ENCODE measurements at regions not wholly inside any gene's neighbourhood (a gene's known extent, or its start where the extent isn't known, plus 50 kb on each side); places are given as distances from the start of the nearest gene placed in this dataset.

DNA sequence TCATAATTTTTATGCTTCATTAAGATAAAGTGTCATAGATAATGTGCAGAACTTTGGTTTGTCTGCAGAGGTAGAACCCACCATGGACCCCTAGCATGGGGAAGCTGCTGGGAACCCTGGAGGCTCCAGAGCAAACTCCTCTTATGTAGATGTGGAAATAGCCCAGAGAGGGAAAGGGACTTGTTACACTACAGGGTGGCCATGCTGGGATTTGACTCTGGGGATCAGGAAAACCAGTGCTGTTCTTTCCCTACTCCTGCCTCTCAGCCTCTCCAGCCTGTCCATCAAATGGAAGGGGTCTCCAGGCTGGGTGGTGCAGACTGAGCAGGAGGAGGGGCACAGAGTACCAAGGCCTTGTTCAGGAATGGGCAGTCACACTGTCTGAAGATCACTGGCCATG, 54.2 kb downstream of the MSX1 start:
- ChIA-PET CTCF (no interaction called here), POLR2A (no interaction called here)
- Mint-ChIP-seq H3K9me3 (peaks cover 0 to 8% (median 4%) of the 10 kb centered on the region in 3 donors), H3K4me3 (no peak overlapping the region), H3K27me3 (peaks cover 2 to 20% of the 10 kb centered on the region in 2 donors), H3K36me3 (no peaks in the 10 kb centered on the region), H3K4me1 (no peaks in the 10 kb centered on the region), H3K27ac (no peak overlapping the region)
- H3K9me3 ChIP-seq = no peaks in the 10 kb centered on the region
- H3K27me3 ChIP-seq (replicated peaks in 1 of 2; ENCODE audit: control insufficient read depth in 2 of 2, extremely low read depth in 1 of 2, insufficient read depth in 2 of 2, low read length in 1 of 2) = peaks cover 0 to 18% of the 10 kb centered on the region in 2 experiments
- no peak for ATAC-seq (replicated peaks in 1 of 4)
- H3K36me3 ChIP-seq (ENCODE audit: control insufficient read depth in 2 of 2, extremely low read depth in 1 of 2, insufficient read depth in 1 of 2, low read length in 1 of 2) = no peaks in the 10 kb centered on the region
- H3K4me3 ChIP-seq (ENCODE audit: control insufficient read depth in 1 of 2, extremely low read depth in 1 of 2, low read length in 1 of 2) = no peak overlapping the region
- H3K4me1 ChIP-seq (ENCODE audit: control insufficient read depth in 1 of 2, extremely low read depth in 1 of 2, insufficient read depth in 2 of 2, low read length in 2 of 2) = no peaks in the 10 kb centered on the region
- H3K27ac ChIP-seq (ENCODE audit: low read length) = no peak overlapping the region
- DNase-seq = no peak

DNA sequence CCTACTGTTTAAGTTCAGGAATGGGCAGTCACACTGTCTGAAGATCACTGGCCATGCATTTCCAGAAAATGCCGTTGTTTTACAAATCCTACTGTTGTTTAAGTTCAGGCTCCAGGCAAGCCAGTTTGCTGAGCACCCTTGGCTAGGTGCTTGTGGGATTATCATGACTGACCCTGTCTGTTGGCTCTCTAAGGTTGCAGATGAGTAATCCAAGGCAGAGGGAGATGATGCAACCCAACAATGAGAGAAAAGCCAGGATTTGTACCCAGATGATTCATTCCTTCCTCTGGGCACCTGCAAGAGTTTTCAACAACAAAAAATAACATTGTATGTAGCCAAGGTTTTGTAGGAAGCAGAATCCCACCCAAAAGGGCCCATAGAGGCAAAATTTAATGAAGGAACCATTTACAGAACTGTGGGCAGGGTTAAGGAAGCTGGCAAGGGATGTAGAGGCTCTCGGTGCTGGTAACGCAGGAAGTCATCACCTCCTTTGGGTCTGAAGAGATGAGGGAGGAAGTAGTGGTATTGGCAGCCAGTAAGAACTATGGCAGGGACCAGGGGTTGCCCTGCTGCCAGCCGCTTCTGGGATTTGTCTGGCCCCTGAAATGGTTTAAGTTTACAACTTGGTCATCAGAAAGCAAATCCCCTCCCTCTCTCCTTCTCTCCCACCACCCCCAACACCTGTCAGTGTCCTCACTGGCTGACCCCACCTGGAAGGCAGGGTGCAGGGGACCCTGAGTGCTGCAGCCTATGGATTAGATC, 54.8 kb downstream of the MSX1 start:
- Histone ChIP-seq H3K36me3 (ENCODE audit: control insufficient read depth in 2 of 2, extremely low read depth in 1 of 2, insufficient read depth in 1 of 2, low read length in 1 of 2) (no peaks in the 10 kb centered on the region), H3K27ac (ENCODE audit: low read length) (no peak overlapping the region), H3K4me3 (ENCODE audit: control insufficient read depth in 1 of 2, extremely low read depth in 1 of 2, low read length in 1 of 2) (no peak overlapping the region), H3K4me1 (ENCODE audit: control insufficient read depth in 1 of 2, extremely low read depth in 1 of 2, insufficient read depth in 2 of 2, low read length in 2 of 2) (no peaks in the 10 kb centered on the region), H3K9me3 (no peaks in the 10 kb centered on the region), H3K27me3 (replicated peaks in 1 of 2; ENCODE audit: control insufficient read depth in 2 of 2, extremely low read depth in 1 of 2, insufficient read depth in 2 of 2, low read length in 1 of 2) (peaks cover 0 to 19% of the 10 kb centered on the region in 2 experiments)
- CTCF ChIA-PET = no interaction called here
- Mint-ChIP-seq H3K27me3 (peaks cover 2 to 20% of the 10 kb centered on the region in 2 donors), H3K9me3 (peaks cover 0 to 8% (median 4%) of the 10 kb centered on the region in 3 donors), H3K36me3 (no peaks in the 10 kb centered on the region), H3K4me1 (no peaks in the 10 kb centered on the region), H3K27ac (no peak overlapping the region), H3K4me3 (no peak overlapping the region)
- ATAC-seq (replicated peaks in 1 of 4) (no peak), DNase-seq (no peak)
- WGBS (ENCODE audit: insufficient coverage) = 42% methylated on average over 3 of the region's 4 CpGs
- POLR2A ChIA-PET = no interaction called here

DNA sequence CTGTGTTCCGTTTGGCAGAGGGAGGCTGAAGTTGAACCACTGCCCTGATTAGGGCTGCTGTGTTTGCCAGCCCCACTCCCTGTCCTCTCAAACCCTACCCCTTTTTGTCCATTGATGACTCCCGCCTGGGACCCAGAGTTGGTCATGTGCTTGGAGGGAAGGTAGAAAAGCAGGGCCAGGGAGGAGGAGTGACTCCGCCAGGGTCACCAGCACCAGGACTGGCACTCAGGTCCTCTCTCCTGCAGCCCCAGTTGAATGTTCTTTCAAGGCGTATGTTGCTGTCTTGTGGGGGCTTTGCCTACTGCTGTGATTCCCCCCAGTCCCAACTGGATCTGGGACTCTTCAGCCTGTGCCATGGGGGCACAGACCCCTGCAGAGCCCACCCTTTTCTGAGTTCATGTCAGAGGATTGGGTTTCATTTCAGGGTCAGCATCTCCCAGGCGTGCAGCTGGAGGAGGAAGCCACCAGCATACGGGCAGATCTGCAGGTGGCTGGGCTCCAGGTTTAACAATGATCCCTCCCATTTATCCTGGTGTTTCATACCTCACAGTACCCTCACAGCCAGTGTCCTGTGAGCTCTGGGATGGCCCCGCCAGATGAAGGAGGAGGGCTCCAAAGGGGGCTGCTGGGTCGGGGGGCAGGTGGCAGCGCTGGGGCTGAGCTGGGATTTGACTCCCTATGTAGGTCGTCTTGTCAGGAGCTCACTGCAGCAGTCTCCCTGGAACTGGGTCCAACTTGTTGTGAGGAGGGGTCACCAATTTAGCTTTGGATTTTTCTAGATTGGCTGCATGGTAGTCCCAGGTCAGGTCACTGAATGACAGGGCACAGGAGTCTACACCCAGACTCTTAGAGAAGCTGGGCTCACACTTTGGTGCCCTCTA, 55.7 kb downstream of the MSX1 start:
- Histone ChIP-seq H3K36me3 (ENCODE audit: control insufficient read depth in 2 of 2, extremely low read depth in 1 of 2, insufficient read depth in 1 of 2, low read length in 1 of 2) (no peaks in the 10 kb centered on the region), H3K9me3 (no peaks in the 10 kb centered on the region), H3K4me3 (ENCODE audit: control insufficient read depth in 1 of 2, extremely low read depth in 1 of 2, low read length in 1 of 2) (no peak overlapping the region), H3K4me1 (ENCODE audit: control insufficient read depth in 1 of 2, extremely low read depth in 1 of 2, insufficient read depth in 2 of 2, low read length in 2 of 2) (no peaks in the 10 kb centered on the region), H3K27ac (ENCODE audit: low read length) (no peak overlapping the region), H3K27me3 (replicated peaks in 1 of 2; ENCODE audit: control insufficient read depth in 2 of 2, extremely low read depth in 1 of 2, insufficient read depth in 2 of 2, low read length in 1 of 2) (peaks cover 0 to 23% of the 10 kb centered on the region in 2 experiments)
- 86% methylated on average over 6 of the region's 10 CpGs for WGBS (ENCODE audit: insufficient coverage)
- H3K27me3 Mint-ChIP-seq = peaks cover 0 to 15% of the 10 kb centered on the region in 2 donors
- H3K4me1 Mint-ChIP-seq = no peaks in the 10 kb centered on the region
- H3K4me3 Mint-ChIP-seq = no peak overlapping the region
- ATAC-seq (replicated peaks in 1 of 4) = no peak
- POLR2A ChIA-PET = no interaction called here
- no peaks in the 10 kb centered on the region for H3K36me3 Mint-ChIP-seq
- DNase-seq = no peak
- peaks cover 0 to 8% (median 4%) of the 10 kb centered on the region in 3 donors for H3K9me3 Mint-ChIP-seq
- CTCF ChIA-PET = no interaction called here
- H3K27ac Mint-ChIP-seq = no peak overlapping the region

DNA sequence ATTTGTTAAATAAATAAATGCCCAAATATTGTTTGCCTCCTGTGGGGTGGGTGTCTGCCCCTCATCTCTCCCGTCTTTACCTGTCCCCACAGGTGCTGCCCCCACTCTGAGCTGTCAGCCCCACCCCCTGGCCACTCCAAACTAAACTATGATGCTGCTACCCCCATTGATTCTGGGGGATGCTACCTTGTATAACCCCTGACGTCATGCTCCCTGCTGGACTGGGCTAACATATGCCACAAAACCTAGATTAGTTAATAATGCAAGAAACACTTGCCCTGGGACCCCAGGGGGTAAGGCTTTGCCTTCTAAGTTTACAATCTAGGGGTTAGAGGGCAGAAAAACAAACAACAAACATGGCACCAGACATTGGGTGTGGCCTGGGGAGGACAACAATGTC, 58.6 kb downstream of the MSX1 start:
- Histone ChIP-seq H3K27me3 (replicated peaks in 1 of 2; ENCODE audit: control insufficient read depth in 2 of 2, extremely low read depth in 1 of 2, insufficient read depth in 2 of 2, low read length in 1 of 2) (peaks cover 0 to 30% of the 10 kb centered on the region in 2 experiments), H3K4me3 (ENCODE audit: control insufficient read depth in 1 of 2, extremely low read depth in 1 of 2, low read length in 1 of 2) (no peak overlapping the region), H3K4me1 (ENCODE audit: control insufficient read depth in 1 of 2, extremely low read depth in 1 of 2, insufficient read depth in 2 of 2, low read length in 2 of 2) (peaks cover 0 to 16% of the 10 kb centered on the region in 2 experiments), H3K27ac (ENCODE audit: low read length) (no peak overlapping the region), H3K9me3 (no peaks in the 10 kb centered on the region), H3K36me3 (ENCODE audit: control insufficient read depth in 2 of 2, extremely low read depth in 1 of 2, insufficient read depth in 1 of 2, low read length in 1 of 2) (no peaks in the 10 kb centered on the region)
- no peak overlapping the region for H3K4me3 Mint-ChIP-seq
- no peak overlapping the region for H3K27ac Mint-ChIP-seq
- no CpG with 5 or more reads among the region's 2 CpGs for WGBS (ENCODE audit: insufficient coverage)
- H3K4me1 Mint-ChIP-seq = peaks cover 8 to 14% (median 13%) of the 10 kb centered on the region in 3 donors
- H3K27me3 Mint-ChIP-seq = peaks cover under 1 to 11% of the 10 kb centered on the region in 2 donors
- H3K9me3 Mint-ChIP-seq = peaks cover 0 to 8% (median 4%) of the 10 kb centered on the region in 3 donors
- ChIA-PET POLR2A (no interaction called here), CTCF (no interaction called here)
- no peak for DNase-seq
- ATAC-seq (replicated peaks in 1 of 4) = no peak
- no peaks in the 10 kb centered on the region for H3K36me3 Mint-ChIP-seq

DNA sequence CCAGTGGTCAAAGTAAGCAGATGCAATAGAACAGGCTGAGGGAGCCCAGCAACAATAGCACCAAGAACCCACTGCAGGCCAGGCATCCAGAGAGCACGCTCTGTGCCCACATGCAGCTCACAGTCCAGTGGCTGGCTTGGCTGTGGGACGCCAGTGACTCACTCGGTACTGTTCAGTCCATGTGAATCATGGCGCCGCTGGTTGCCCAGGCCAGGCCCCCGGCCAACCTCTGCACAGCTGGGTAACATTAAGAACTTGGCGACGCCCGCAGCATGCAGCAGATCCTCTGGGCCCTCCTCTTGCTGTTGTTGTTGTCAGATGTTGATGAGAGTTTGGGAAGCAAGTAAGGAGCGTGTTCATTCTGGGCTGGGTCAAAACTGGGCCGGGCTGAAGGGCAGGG, 60.5 kb downstream of the MSX1 start:
- Histone ChIP-seq H3K36me3 (ENCODE audit: control insufficient read depth in 2 of 2, extremely low read depth in 1 of 2, insufficient read depth in 1 of 2, low read length in 1 of 2) (no peaks in the 10 kb centered on the region), H3K27me3 (replicated peaks in 1 of 2; ENCODE audit: control insufficient read depth in 2 of 2, extremely low read depth in 1 of 2, insufficient read depth in 2 of 2, low read length in 1 of 2) (peaks cover 0 to 31% of the 10 kb centered on the region in 2 experiments), H3K9me3 (no peaks in the 10 kb centered on the region), H3K4me1 (ENCODE audit: control insufficient read depth in 1 of 2, extremely low read depth in 1 of 2, insufficient read depth in 2 of 2, low read length in 2 of 2) (peaks cover 0 to 16% of the 10 kb centered on the region in 2 experiments), H3K4me3 (ENCODE audit: control insufficient read depth in 1 of 2, extremely low read depth in 1 of 2, low read length in 1 of 2) (no peak overlapping the region), H3K27ac (ENCODE audit: low read length) (no peak overlapping the region)
- H3K27me3 Mint-ChIP-seq = peaks cover 11 to 17% of the 10 kb centered on the region in 2 donors
- H3K4me3 Mint-ChIP-seq = no peak overlapping the region
- ChIA-PET POLR2A (no interaction called here), CTCF (no interaction called here)
- WGBS (ENCODE audit: insufficient coverage) = 92% methylated on average over 6 of the region's 11 CpGs
- H3K27ac Mint-ChIP-seq = no peak overlapping the region
- no peaks in the 10 kb centered on the region for H3K36me3 Mint-ChIP-seq
- peaks cover 8 to 17% (median 13%) of the 10 kb centered on the region in 3 donors for H3K4me1 Mint-ChIP-seq
- peaks cover 0 to 8% (median 4%) of the 10 kb centered on the region in 3 donors for H3K9me3 Mint-ChIP-seq
- DNase-seq = no peak
- ATAC-seq (replicated peaks in 1 of 4) = no peak

DNA sequence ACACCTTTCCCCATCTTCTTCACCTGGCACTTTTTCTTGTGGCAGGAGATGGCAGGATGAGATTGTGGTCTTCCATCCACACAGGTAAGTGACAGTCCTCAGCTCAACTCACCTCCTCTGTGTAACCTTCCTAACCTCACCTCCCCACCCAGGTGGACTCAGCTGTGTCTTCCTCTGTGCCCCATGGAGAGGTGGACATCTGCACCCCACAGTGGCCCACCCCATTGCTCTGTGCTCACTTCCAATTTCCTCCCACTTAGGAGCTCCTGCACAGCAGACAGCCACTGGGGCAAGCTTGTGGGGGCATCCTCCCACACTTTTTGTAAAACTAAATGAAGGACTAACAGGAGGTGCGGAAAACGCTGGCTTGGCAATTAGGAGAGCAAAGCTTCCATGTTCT, 61.6 kb downstream of the MSX1 start:
- DNase-seq = no peak
- CTCF ChIA-PET = no interaction called here
- Histone ChIP-seq H3K4me3 (ENCODE audit: control insufficient read depth in 1 of 2, extremely low read depth in 1 of 2, low read length in 1 of 2) (no peak overlapping the region), H3K27me3 (replicated peaks in 1 of 2; ENCODE audit: control insufficient read depth in 2 of 2, extremely low read depth in 1 of 2, insufficient read depth in 2 of 2, low read length in 1 of 2) (peaks cover 0 to 22% of the 10 kb centered on the region in 2 experiments), H3K27ac (ENCODE audit: low read length) (no peak overlapping the region), H3K9me3 (no peaks in the 10 kb centered on the region), H3K4me1 (ENCODE audit: control insufficient read depth in 1 of 2, extremely low read depth in 1 of 2, insufficient read depth in 2 of 2, low read length in 2 of 2) (peaks cover 0 to 16% of the 10 kb centered on the region in 2 experiments), H3K36me3 (ENCODE audit: control insufficient read depth in 2 of 2, extremely low read depth in 1 of 2, insufficient read depth in 1 of 2, low read length in 1 of 2) (no peaks in the 10 kb centered on the region)
- no peak for ATAC-seq (replicated peaks in 1 of 4)
- peaks cover 0 to 8% (median 4%) of the 10 kb centered on the region in 3 donors for H3K9me3 Mint-ChIP-seq
- peaks cover 8 to 17% (median 13%) of the 10 kb centered on the region in 3 donors for H3K4me1 Mint-ChIP-seq
- no peak overlapping the region for H3K27ac Mint-ChIP-seq
- no peak overlapping the region for H3K4me3 Mint-ChIP-seq
- H3K36me3 Mint-ChIP-seq = no peaks in the 10 kb centered on the region
- whole genome bisulfite sequencing (ENCODE audit: insufficient coverage) = 92% methylated on average over 2 of the region's 2 CpGs
- POLR2A ChIA-PET = no interaction called here
- H3K27me3 Mint-ChIP-seq = peaks cover 14 to 22% of the 10 kb centered on the region in 2 donors
